Panc1 (cell line): ENCODE measurements at regions not wholly inside any gene's neighbourhood (a gene's known extent, or its start where the extent isn't known, plus 50 kb on each side); places are given as distances from the start of the nearest gene placed in this dataset.

Experiments
- ATAC-seq: fragments of 200-7000 bp; cut with Tn5 transposase; 2 replicates; pipeline ENCODE4 v1.9.1; 2020; ENCODE audit warnings: mild to moderate bottlenecking, moderate library complexity
- BruUV-seq: library from RNA; stranded (reverse); fragments of 400-500 nt; replicated peaks from 2 replicates; lab custom pipeline; 2021; lab: Mats Ljungman, UMichigan
- CTCF ChIA-PET: fragments of 300-600 bp; sonication (Branson Sonifier 250); formaldehyde crosslinking; loops from one replicate; lab custom pipeline; 2022; ENCODE audit warnings: antibody characterized with exemption; lab: Charles Lee
- POLR2A ChIA-PET: fragments of 300-600 bp; sonication (Branson Sonifier 250); formaldehyde crosslinking; loops from one replicate; lab custom pipeline; 2022; ENCODE audit warnings: antibody characterized with exemption; lab: Charles Lee
- DNase-seq: peaks from one replicate; pipeline ENCODE4 v3.0.0-alpha.2; 2010; ENCODE audit warnings: low read depth, low spot score
- H3K27ac ChIP-seq: 2 replicates; pipeline ENCODE4 v1.5.1; 2011; ENCODE audit warnings: mild to moderate bottlenecking, low read length, inconsistent platforms
- H3K27me3 ChIP-seq: fragments of 200-500 bp; sonication (Bioruptor generic); 2 replicates; pipeline ENCODE4 v1.6.0; 2014; ENCODE audit warnings: low read length, inconsistent platforms; ENCODE audit not compliant: control insufficient read depth, insufficient read depth
- H3K36me3 ChIP-seq: fragments of 200-500 bp; sonication (Bioruptor generic); 2 replicates; pipeline ENCODE4 v1.5.1; 2014; ENCODE audit warnings: inconsistent platforms, mild to moderate bottlenecking, low read length, moderate library complexity; ENCODE audit not compliant: control insufficient read depth, insufficient read depth
- H3K4me1 ChIP-seq: 2 replicates; pipeline ENCODE4 v1.5.1; 2011; ENCODE audit warnings: inconsistent platforms, mild to moderate bottlenecking, low read length, moderate library complexity; ENCODE audit not compliant: control insufficient read depth, insufficient read depth
- H3K4me3 ChIP-seq, 2 experiments: 2 replicates each; pipeline ENCODE4 v1.5.1; 2011 to 2012; ENCODE audit warnings: low read depth in 2 of 2, low read length in 2 of 2, mild to moderate bottlenecking in 2 of 2, inconsistent platforms in 1 of 2, moderate library complexity in 1 of 2
- H3K9me3 ChIP-seq: fragments of 200-500 bp; sonication (Bioruptor generic); 2 replicates; pipeline ENCODE4 v1.5.1; 2014; ENCODE audit warnings: low read depth, mild to moderate bottlenecking, inconsistent platforms, low read length, moderate library complexity; ENCODE audit not compliant: control insufficient read depth, insufficient read depth
- POLR2AphosphoS5 ChIP-seq: IDR thresholded peaks from 2 replicates; pipeline ENCODE4 v1.6.1; 2012; ENCODE audit warnings: mild to moderate bottlenecking, low read depth, low read length, moderate library complexity
- SIN3A ChIP-seq: IDR thresholded peaks from 2 replicates; pipeline ENCODE4 v1.6.1; 2012; ENCODE audit warnings: low read depth, mild to moderate bottlenecking, low read length, moderate library complexity, borderline replicate concordance; ENCODE audit not compliant: insufficient read depth
- TCF7L2 ChIP-seq: IDR thresholded peaks from 2 replicates; pipeline ENCODE4 v1.6.1; 2011; ENCODE audit warnings: mild to moderate bottlenecking, low read depth, low read length, inconsistent platforms
- in situ Hi-C: cut with HindIII; loops from 2 replicates; pipeline ENCODE4 v1.10.0; 2016; ENCODE audit warnings: low sequenced_read_pairs, low pct_unique_long_range_greater_than_20kb
- intact Hi-C: fragments of 100-400 bp; cut with micrococcal nuclease; formaldehyde crosslinking; loops from one replicate; pipeline ENCODE4 v1.10.0; 2022; ENCODE audit not compliant: unreplicated experiment
- TF ChIP-seq, protein P1 (sequence below), 2 experiments: IDR thresholded peaks; 2 replicates each; pipeline ENCODE4 v1.6.1; 2011 to 2012; ENCODE audit warnings: low read depth in 2 of 2, control low read depth in 1 of 2, low read length in 1 of 2, mild to moderate bottlenecking in 1 of 2, moderate library complexity in 1 of 2; ENCODE audit not compliant: insufficient read depth in 1 of 2
- TF ChIP-seq, protein P2 (sequence below): fragments of 450-650 bp; IDR thresholded peaks from 2 replicates; pipeline ENCODE4 v1.5.1; 2017; ENCODE audit warnings: mild to moderate bottlenecking

DNA sequence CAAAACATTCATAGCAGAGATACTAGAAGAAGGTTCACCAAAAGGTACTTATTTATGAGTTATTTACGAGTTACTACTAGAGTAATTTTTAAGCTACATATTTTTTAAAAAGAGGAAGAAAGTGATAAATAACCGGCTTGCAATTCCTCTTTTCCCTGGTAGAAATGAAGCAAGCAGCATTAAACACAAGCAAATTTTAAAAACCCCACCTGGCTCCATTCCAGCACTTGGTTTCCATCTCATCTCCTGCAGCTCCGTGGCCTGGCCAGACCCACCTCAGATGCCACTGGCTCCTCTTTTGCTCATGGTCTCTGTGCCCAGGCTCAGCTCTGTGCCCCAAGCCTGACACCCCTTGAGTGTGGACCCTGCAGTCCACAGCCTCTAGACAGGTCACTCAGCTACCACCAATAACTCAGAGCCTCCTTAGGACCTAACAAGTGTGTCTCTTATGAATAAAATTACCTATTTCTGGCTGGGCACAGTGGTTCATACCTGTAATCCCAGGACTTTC, 479.5 kb downstream of the TNS3 start:
- no TSS peak for BruUV-seq
- POLR2A ChIA-PET: no interaction called here
- Histone ChIP-seq H3K4me1 (no peaks in the 10 kb centered on the region), H3K27ac (no peak overlapping the region), H3K4me3 (no peak overlapping the region), H3K36me3 (no peaks in the 10 kb centered on the region), H3K27me3 (no peaks in the 10 kb centered on the region; the same call in 1 of the 2 replicates), H3K9me3 (no peaks in the 10 kb centered on the region)
- in situ Hi-C loops: no loop called here
- ATAC-seq: no peak
- TF ChIP-seq TCF7L2: no peak
- no peak for TF ChIP-seq POLR2AphosphoS5
- TF ChIP-seq, protein P1, sequence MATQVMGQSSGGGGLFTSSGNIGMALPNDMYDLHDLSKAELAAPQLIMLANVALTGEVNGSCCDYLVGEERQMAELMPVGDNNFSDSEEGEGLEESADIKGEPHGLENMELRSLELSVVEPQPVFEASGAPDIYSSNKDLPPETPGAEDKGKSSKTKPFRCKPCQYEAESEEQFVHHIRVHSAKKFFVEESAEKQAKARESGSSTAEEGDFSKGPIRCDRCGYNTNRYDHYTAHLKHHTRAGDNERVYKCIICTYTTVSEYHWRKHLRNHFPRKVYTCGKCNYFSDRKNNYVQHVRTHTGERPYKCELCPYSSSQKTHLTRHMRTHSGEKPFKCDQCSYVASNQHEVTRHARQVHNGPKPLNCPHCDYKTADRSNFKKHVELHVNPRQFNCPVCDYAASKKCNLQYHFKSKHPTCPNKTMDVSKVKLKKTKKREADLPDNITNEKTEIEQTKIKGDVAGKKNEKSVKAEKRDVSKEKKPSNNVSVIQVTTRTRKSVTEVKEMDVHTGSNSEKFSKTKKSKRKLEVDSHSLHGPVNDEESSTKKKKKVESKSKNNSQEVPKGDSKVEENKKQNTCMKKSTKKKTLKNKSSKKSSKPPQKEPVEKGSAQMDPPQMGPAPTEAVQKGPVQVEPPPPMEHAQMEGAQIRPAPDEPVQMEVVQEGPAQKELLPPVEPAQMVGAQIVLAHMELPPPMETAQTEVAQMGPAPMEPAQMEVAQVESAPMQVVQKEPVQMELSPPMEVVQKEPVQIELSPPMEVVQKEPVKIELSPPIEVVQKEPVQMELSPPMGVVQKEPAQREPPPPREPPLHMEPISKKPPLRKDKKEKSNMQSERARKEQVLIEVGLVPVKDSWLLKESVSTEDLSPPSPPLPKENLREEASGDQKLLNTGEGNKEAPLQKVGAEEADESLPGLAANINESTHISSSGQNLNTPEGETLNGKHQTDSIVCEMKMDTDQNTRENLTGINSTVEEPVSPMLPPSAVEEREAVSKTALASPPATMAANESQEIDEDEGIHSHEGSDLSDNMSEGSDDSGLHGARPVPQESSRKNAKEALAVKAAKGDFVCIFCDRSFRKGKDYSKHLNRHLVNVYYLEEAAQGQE (IDR thresholded peaks at IDR 0.05; ENCODE audit: insufficient read depth in 1 of 2, low read depth in 2 of 2, low read length in 1 of 2): no peak
- TF ChIP-seq, protein P2, sequence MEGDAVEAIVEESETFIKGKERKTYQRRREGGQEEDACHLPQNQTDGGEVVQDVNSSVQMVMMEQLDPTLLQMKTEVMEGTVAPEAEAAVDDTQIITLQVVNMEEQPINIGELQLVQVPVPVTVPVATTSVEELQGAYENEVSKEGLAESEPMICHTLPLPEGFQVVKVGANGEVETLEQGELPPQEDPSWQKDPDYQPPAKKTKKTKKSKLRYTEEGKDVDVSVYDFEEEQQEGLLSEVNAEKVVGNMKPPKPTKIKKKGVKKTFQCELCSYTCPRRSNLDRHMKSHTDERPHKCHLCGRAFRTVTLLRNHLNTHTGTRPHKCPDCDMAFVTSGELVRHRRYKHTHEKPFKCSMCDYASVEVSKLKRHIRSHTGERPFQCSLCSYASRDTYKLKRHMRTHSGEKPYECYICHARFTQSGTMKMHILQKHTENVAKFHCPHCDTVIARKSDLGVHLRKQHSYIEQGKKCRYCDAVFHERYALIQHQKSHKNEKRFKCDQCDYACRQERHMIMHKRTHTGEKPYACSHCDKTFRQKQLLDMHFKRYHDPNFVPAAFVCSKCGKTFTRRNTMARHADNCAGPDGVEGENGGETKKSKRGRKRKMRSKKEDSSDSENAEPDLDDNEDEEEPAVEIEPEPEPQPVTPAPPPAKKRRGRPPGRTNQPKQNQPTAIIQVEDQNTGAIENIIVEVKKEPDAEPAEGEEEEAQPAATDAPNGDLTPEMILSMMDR: no peak
- TF ChIP-seq SIN3A: no peak
- CTCF ChIA-PET: no interaction called here
- no peak for DNase-seq
- intact Hi-C loops: no loop called here

DNA sequence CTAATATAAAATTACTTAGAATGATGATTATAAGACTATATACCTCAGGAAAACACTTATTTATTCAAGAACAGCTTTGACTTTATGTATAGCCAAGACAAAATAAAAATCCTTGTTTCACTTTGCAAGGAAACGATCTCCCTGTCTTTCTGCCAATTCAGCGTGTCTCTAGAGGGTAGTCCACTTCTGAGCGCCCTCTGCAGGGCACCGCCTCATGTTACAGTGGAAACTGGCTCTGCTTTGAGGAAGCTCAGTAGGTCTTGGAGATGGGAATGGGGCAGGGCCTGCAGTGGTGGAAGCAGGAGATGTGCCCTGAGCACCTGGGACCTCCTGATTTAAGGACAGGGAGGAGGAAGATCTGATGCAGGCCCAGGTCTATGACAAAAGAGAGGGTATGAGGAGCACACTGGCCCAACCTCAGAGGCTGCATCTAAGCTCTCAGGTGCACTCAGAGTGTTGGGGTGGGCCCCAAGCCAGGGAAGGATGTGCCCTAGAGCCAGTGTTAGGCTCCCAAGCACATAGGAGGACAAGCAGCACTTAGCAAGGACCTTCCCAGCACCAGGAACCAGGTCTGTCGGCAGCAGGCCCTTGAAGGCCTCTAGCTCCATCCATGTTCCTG, 481.0 kb downstream of the TNS3 start:
- ChIA-PET POLR2A (no interaction called here), CTCF (interaction anchor here (0.6 to 1.7 kb wide), 3 partner anchors 14 to 1126 kb away, joined by 3 to 6 read pairs (median 3); no protein-coding TSS in a partner anchor)

More for the DNA sequence above, 481.0 kb downstream of the TNS3 start:
- H3K36me3 ChIP-seq: no peaks in the 10 kb centered on the region
- ATAC-seq: peak; percentile 83
- no peak overlapping the region for H3K4me3 ChIP-seq
- H3K9me3 ChIP-seq: no peaks in the 10 kb centered on the region
- TF ChIP-seq POLR2AphosphoS5: no peak
- TF ChIP-seq, protein P2: peak; percentile 87
- no peak overlapping the region for H3K27ac ChIP-seq
- in situ Hi-C loops (no loop called here), intact Hi-C loops (no loop called here)
- no peaks in the 10 kb centered on the region for H3K4me1 ChIP-seq
- BruUV-seq: no TSS peak
- H3K27me3 ChIP-seq: no peaks in the 10 kb centered on the region
- DNase-seq: peak; percentile 5
